Choroid plexus epithelial cell (primary cell): ENCODE measurements at regions not wholly inside any gene's neighbourhood (a gene's known extent, or its start where the extent isn't known, plus 50 kb on each side); places are given as distances from the start of the nearest gene placed in this dataset.

ENCODE experiments used
- DNase-seq: peaks from one replicate; pipeline ENCODE4 v3.0.0-alpha.2; 2010; ENCODE audit warnings: low read depth
- H3K4me3 ChIP-seq: 2 replicates; pipeline ENCODE4 v1.5.1; 2011; ENCODE audit warnings: low read depth, mild to moderate bottlenecking, control low read depth, low read length, moderate library complexity
- CTCF ChIP-seq: conservative IDR thresholded peaks from 2 replicates; pipeline ENCODE4 v1.5.1; 2011; ENCODE audit warnings: low read depth, mild to moderate bottlenecking, control low read depth, inconsistent platforms, low read length, moderate library complexity

GRCh38 chr13:39250440-39250839 is 212.2 kb downstream of the NHLRC3 start:
- no peak for DNase-seq
- no peak for TF ChIP-seq CTCF
- no peak overlapping the region for H3K4me3 ChIP-seq

GRCh38 chr13:39251340-39251739 is 213.1 kb downstream of the NHLRC3 start:
- DNase-seq, result no peak
- TF ChIP-seq CTCF, result no peak

GRCh38 chr13:39253774-39254173 is 215.5 kb downstream of the NHLRC3 start:
- TF ChIP-seq CTCF, result no peak
- no peak overlapping the region for H3K4me3 ChIP-seq
- DNase-seq, result peak; percentile 83

More at GRCh38 chr13:39251340-39251739, 213.1 kb downstream of the NHLRC3 start:
- no peak overlapping the region for H3K4me3 ChIP-seq

GRCh38 chr13:39254601-39255000 is 216.3 kb downstream of the NHLRC3 start:
- TF ChIP-seq CTCF, result no peak
- no peak overlapping the region for H3K4me3 ChIP-seq
- no peak for DNase-seq

GRCh38 chr13:39257642-39258041 is 219.4 kb downstream of the NHLRC3 start:
- no peak overlapping the region for H3K4me3 ChIP-seq
- no peak for DNase-seq
- no peak for TF ChIP-seq CTCF

- no peak for TF ChIP-seq CTCF
- H3K4me3 ChIP-seq, result no peak overlapping the region
- DNase-seq, result peak; percentile 26
Measured at GRCh38 chr13:39259371-39260140, 221.3 kb downstream of the NHLRC3 start.

GRCh38 chr13:39263033-39263432 is 224.8 kb downstream of the NHLRC3 start:
- DNase-seq, result peak; percentile 61
- no peak overlapping the region for H3K4me3 ChIP-seq
- peak; percentile 75 for TF ChIP-seq CTCF
